SK-N-SH treated with all-trans-retinoic acid at 6 μM for 48 hours (cell line): ENCODE measurements at regions not wholly inside any gene's neighbourhood (a gene's known extent, or its start where the extent isn't known, plus 50 kb on each side); places are given as distances from the start of the nearest gene placed in this dataset.

Source experiments
- ATAC-seq: fragments of 200-7000 bp; cut with Tn5 transposase; 3 replicates; pipeline ENCODE4 v1.9.1; 2020; ENCODE audit warnings: mild to moderate bottlenecking, moderate library complexity
- ARNTL ChIP-seq: fragments of 450-650 bp; formaldehyde crosslinking; IDR thresholded peaks from 2 replicates; pipeline ENCODE4 v1.5.0; 2020; ENCODE audit warnings: low read depth, mild to moderate bottlenecking, moderate library complexity, borderline replicate concordance
- BACH2 ChIP-seq: fragments of 250-450 bp; sonication (Bioruptor Pico); IDR thresholded peaks from 2 replicates; pipeline ENCODE4 v1.9.0; 2021; ENCODE audit warnings: mild to moderate bottlenecking, borderline replicate concordance
- CSDC2 ChIP-seq: fragments of 250-450 bp; sonication (Bioruptor Pico); IDR thresholded peaks from 2 replicates; pipeline ENCODE4 v1.5.0; 2020; ENCODE audit warnings: mild to moderate bottlenecking, moderate library complexity
- CSRNP3 ChIP-seq: fragments of 250-450 bp; sonication (Bioruptor Pico); IDR thresholded peaks from 2 replicates; pipeline ENCODE4 v1.5.1; 2021; ENCODE audit warnings: mild to moderate bottlenecking, moderate library complexity
- ESRRG ChIP-seq: fragments of 250-450 bp; sonication (Bioruptor Pico); IDR thresholded peaks from 2 replicates; pipeline ENCODE4 v1.6.1; 2021; ENCODE audit warnings: mild to moderate bottlenecking
- GLIS3 ChIP-seq: fragments of 250-450 bp; sonication (Bioruptor Pico); IDR thresholded peaks from 2 replicates; pipeline ENCODE4 v1.5.0; 2020; ENCODE audit warnings: mild to moderate bottlenecking, moderate library complexity
- ISL1 ChIP-seq: fragments of 250-450 bp; sonication (Bioruptor Pico); IDR thresholded peaks from 2 replicates; pipeline ENCODE4 v2.1.2; 2022; ENCODE audit warnings: mild to moderate bottlenecking, moderate library complexity
- OSR1 ChIP-seq: fragments of 250-450 bp; sonication (Bioruptor Pico); IDR thresholded peaks from 2 replicates; pipeline ENCODE4 v1.8.0; 2022; ENCODE audit warnings: moderate library complexity, mild to moderate bottlenecking, inconsistent platforms
- PPARA ChIP-seq: fragments of 250-450 bp; sonication (Bioruptor Pico); IDR thresholded peaks from 2 replicates; pipeline ENCODE4 v1.5.0; 2020; ENCODE audit warnings: mild to moderate bottlenecking, borderline replicate concordance
- RARB ChIP-seq: fragments of 250-450 bp; sonication (Bioruptor Pico); IDR thresholded peaks from 2 replicates; pipeline ENCODE4 v1.8.0; 2021; ENCODE audit warnings: mild to moderate bottlenecking, moderate library complexity
- SNAI2 ChIP-seq: fragments of 250-450 bp; sonication (Bioruptor Pico); IDR thresholded peaks from 2 replicates; pipeline ENCODE4 v1.5.0; 2020; ENCODE audit warnings: mild to moderate bottlenecking, moderate library complexity
- TCF4 ChIP-seq: fragments of 250-450 bp; sonication (Bioruptor Pico); IDR thresholded peaks from 2 replicates; pipeline ENCODE4 v1.8.0; 2021; ENCODE audit warnings: mild to moderate bottlenecking, moderate library complexity, borderline replicate concordance
- TOX ChIP-seq: fragments of 250-450 bp; sonication (Bioruptor Pico); IDR thresholded peaks from 2 replicates; pipeline ENCODE4 v1.8.0; 2021; ENCODE audit warnings: mild to moderate bottlenecking, moderate library complexity, borderline replicate concordance
- TSHZ2 ChIP-seq: fragments of 250-450 bp; sonication (Bioruptor Pico); IDR thresholded peaks from 2 replicates; pipeline ENCODE4 v1.5.0; 2020; ENCODE audit warnings: mild to moderate bottlenecking, moderate library complexity
- ZC3H10 ChIP-seq: fragments of 250-450 bp; sonication (Bioruptor Pico); IDR thresholded peaks from 2 replicates; pipeline ENCODE4 v1.5.1; 2021; ENCODE audit warnings: mild to moderate bottlenecking, moderate library complexity
- ZFP3 ChIP-seq: fragments of 250-450 bp; sonication (Bioruptor Pico); IDR thresholded peaks from 2 replicates; pipeline ENCODE4 v1.5.0; 2020; ENCODE audit warnings: mild to moderate bottlenecking, moderate library complexity
- ZFP30 ChIP-seq: fragments of 450-650 bp; formaldehyde crosslinking; IDR thresholded peaks from 2 replicates; pipeline ENCODE4 v1.5.0; 2022; ENCODE audit warnings: mild to moderate bottlenecking, moderate library complexity
- ZNF565 ChIP-seq: fragments of 450-650 bp; formaldehyde crosslinking; conservative IDR thresholded peaks from 2 replicates; pipeline ENCODE4 v1.5.0; 2020; ENCODE audit warnings: low read depth, mild to moderate bottlenecking, moderate library complexity
- ZNF70 ChIP-seq: fragments of 450-650 bp; formaldehyde crosslinking; IDR thresholded peaks from 2 replicates; pipeline ENCODE4 v1.5.0; 2020; ENCODE audit warnings: mild to moderate bottlenecking, moderate library complexity
- ZNF8 ChIP-seq: fragments of 450-650 bp; formaldehyde crosslinking; IDR thresholded peaks from 2 replicates; pipeline ENCODE4 v1.5.0; 2020; ENCODE audit warnings: mild to moderate bottlenecking, moderate library complexity
- TF ChIP-seq, protein P1 (sequence below): fragments of 250-450 bp; sonication (Bioruptor Pico); IDR thresholded peaks from 2 replicates; pipeline ENCODE4 v1.8.0; 2020; ENCODE audit warnings: mild to moderate bottlenecking, moderate library complexity, borderline replicate concordance

DNA sequence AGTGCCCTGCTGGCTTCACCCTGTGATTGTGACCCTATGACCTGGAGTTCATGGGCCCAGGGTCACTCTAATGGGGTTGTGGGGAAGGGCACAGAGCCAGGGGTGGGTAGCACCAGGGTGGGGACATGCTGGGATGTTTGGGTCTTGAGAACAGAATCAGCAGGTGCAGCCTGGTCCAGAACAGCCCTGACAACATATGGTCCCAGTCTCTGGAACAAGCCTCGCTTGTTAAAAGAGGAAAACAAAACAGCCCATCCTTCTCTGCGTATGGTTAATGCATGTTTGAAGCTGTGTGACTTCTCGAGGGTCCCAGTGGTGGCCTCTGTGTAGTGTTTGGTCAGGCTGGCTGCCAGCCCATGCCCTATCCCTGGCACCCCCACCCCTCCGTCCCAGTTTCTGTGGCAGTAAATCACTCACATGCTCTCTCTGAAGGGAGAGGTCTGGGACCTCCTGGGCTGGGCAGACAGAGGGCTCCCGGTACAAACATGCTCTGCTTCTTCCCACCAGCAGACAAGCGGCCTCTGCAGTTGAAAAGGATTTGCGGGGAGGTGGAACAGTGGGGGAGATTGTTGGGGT lies 79.4 kb downstream of the FAM241B start:
- TF ChIP-seq TOX (CRISPR knock-in tag) (no peak), OSR1 (no peak), GLIS3 (no peak), ARNTL (no peak), ZNF70 (CRISPR knock-in tag) (no peak), TSHZ2 (CRISPR knock-in tag) (no peak), ISL1 (CRISPR knock-in tag) (no peak), CSRNP3 (CRISPR knock-in tag) (no peak)
- TF ChIP-seq, protein P1, sequence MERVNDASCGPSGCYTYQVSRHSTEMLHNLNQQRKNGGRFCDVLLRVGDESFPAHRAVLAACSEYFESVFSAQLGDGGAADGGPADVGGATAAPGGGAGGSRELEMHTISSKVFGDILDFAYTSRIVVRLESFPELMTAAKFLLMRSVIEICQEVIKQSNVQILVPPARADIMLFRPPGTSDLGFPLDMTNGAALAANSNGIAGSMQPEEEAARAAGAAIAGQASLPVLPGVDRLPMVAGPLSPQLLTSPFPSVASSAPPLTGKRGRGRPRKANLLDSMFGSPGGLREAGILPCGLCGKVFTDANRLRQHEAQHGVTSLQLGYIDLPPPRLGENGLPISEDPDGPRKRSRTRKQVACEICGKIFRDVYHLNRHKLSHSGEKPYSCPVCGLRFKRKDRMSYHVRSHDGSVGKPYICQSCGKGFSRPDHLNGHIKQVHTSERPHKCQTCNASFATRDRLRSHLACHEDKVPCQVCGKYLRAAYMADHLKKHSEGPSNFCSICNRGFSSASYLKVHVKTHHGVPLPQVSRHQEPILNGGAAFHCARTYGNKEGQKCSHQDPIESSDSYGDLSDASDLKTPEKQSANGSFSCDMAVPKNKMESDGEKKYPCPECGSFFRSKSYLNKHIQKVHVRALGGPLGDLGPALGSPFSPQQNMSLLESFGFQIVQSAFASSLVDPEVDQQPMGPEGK (CRISPR knock-in tag) = no peak
- TF ChIP-seq, all 23 proteins: peak for 0
- ATAC-seq = no peak

- no peak for ATAC-seq
- TF ChIP-seq, protein P1 (CRISPR knock-in tag) = no peak
- TF ChIP-seq SNAI2 (CRISPR knock-in tag) (no peak), ZNF8 (CRISPR knock-in tag) (no peak), ZC3H10 (CRISPR knock-in tag) (no peak), ZFP3 (CRISPR knock-in tag) (no peak), ARNTL (no peak), ESRRG (CRISPR knock-in tag) (no peak), RARB (CRISPR knock-in tag) (no peak), CSDC2 (CRISPR knock-in tag) (no peak), GLIS3 (no peak), PPARA (CRISPR knock-in tag) (no peak), OSR1 (no peak), CSRNP3 (CRISPR knock-in tag) (no peak), TCF4 (CRISPR knock-in tag) (no peak), ZFP30 (CRISPR knock-in tag) (no peak), TSHZ2 (CRISPR knock-in tag) (no peak), ZNF70 (CRISPR knock-in tag) (no peak), ZNF565 (CRISPR knock-in tag) (no peak), BACH2 (CRISPR knock-in tag) (no peak)
Observed at GRCh38 chr10:69710008-69710888, 80.2 kb downstream of the FAM241B start.
